A204.1 (cell line): ENCODE measurements at regions not wholly inside any gene's neighbourhood (a gene's known extent, or its start where the extent isn't known, plus 50 kb on each side); places are given as distances from the start of the nearest gene placed in this dataset.

Source experiments
- FAIRE-seq: peaks from 2 replicates; lab custom pipeline; 2012; peaks lifted over from hg19 to GRCh38; lab: Jason Lieb, UNC

GRCh38 chr7:38086857-38087256 is 91.2 kb upstream of the STARD3NL start:
- FAIRE-seq: peak; percentile 63

DNA sequence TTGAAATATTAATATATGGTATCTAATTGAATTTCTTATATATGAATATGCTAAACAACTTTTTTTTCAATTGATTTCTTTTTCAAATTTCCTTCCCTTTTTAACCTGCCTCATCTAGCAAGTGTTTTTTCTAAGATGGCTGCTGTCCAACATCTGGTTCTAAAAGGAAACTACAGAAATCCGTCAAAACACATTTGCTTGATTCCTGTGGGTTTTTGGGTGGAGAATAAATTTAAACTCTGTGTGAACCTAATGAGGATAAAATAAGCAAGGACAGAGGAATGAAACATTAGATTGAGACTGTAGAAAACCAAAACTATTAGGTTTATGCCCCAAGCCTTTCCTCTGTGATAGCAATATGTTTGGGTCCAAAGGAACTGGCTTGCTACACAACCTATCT is 75.5 kb upstream of the STARD3NL start:
- no peak for FAIRE-seq

DNA sequence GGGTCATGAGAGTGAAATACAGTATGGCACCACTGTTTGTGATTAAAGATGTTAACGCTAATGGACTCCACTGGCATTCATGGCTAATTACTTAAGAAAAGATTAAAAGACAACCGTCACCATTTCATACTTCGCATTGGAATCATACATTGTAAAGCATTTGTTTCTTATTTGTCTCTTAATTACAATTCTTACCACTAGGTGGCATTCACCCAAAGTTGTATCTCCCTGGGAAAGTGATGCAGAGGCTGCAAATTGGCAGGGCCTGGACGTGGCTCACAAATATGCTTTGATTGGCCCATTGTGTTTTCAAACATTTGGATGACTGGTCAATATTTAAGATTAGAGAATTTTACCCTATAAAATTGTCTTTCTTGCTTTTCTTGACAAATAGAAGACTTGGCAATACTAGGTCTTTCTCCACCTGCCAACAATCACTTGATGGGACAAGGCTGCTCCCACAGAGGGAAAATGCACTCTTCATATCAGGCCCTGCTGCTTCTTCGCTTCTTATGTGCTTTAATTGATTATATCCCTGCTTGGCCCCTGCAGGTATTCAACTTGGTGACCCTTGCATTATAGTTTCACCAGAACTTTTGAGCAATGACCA is 72.1 kb upstream of the STARD3NL start:
- peak; percentile 88 for FAIRE-seq

- no peak for FAIRE-seq
Measured at GRCh38 chr7:38107486-38107893, 70.6 kb upstream of the STARD3NL start.

DNA sequence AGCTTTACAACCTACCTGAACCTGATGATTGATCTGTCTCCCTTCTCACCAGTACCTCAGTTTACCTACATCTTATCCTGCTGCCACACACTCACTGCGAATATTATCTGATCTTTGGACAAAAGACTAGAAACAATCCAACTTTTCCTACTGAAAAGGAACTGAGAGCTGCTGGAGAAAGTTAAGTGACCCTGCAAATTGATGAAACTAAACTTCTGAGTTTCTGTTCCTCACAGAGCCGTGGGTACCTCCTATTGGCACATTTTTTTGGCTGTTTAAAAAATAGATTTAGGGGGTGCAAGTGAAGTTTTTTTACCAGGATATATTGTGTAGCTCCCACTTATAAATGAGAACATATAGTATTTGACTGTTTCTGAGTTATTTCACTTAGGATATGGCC is 66.0 kb upstream of the STARD3NL start:
- FAIRE-seq: no peak

GRCh38 chr7:38120076-38120475 is 58.0 kb upstream of the STARD3NL start:
- FAIRE-seq: no peak

DNA sequence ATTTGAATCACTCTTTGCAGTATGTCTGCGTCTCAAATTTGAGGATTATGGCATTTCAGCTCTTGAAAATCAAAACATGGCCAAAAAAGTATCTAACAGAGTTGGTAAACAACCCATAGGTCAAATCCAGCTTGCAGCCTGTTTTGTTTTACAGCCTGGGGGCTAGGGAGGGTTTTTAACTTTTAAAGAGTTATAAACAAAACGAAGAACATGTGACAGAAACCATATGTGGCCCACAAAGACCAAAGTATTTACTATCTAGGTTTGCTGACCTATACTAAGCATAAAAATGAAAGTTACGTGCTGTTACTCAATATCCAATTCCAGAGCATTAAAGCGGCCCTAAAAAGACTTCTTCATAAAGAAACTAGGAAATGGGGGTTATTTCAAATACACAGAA is 55.5 kb upstream of the STARD3NL start:
- no peak for FAIRE-seq

DNA sequence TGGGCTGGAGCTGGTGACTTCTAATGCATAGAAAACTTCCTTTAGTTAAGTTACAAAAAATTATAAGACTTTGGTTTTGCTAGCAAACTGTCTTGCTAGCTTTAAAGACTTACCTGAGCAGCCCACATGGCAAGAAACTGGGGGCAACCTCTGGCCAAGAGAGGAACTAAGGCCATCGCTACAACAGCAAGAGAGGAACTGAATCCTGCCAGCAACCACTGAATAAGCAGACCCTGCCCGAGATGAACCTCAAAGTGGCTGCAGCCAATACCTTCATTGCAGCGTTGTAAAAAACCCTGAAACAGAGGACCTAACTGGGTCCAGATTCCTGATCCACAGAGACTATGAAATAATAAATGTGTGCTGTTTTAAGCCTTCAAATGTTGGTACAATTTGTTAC is 54.6 kb upstream of the STARD3NL start:
- no peak for FAIRE-seq

DNA sequence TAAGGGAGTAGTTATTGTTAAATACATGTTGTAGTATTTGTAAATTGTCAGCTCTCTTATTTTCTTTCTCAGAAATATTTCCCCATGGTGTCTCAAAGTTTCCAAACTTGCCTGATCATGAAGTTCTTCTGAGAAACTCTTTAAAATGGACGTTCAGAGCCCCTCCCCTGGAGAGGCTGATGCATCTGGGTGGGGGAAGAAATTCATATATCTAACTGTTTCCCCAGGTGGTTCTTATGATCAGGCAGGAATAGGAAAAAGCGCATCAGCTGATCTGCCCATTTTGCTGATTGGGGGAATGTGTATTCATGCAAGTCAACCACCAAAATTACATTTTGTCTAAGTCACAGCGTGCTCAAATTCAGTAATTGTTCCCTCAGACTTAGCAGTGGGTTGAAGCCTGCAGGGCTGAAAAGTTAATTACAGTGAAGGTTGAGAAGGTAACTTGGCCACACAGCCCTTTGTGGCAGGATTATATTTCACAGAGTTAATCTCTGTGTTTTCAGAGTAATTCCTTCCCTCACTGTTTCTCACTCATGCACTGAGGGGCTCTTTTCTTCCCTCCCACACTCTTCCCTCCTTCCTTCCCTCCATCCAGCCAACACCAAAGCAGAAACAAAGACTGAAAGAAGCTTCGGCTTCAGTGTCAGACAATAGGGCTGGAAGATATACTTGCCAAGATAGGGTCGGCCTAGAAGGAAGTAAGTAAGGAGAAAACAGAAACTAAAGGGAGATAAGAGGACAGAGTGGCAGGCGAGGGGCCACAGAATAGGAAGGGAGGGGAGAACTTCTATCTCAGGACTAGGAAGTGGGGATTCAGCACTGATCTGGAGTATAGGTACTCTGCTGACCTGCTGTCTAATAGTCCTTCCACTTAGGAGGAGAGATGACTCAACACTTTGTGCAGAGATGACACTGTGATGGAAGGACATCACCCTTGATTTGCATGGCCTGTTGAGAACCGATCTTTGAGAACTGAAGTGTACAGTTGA is 50.5 kb upstream of the STARD3NL start:
- FAIRE-seq: no peak
